ENCODE measurements at regions not wholly inside any gene's neighbourhood (a gene's known extent, or its start where the extent isn't known, plus 50 kb on each side); places are given as distances from the start of the nearest gene placed in this dataset.

DNA sequence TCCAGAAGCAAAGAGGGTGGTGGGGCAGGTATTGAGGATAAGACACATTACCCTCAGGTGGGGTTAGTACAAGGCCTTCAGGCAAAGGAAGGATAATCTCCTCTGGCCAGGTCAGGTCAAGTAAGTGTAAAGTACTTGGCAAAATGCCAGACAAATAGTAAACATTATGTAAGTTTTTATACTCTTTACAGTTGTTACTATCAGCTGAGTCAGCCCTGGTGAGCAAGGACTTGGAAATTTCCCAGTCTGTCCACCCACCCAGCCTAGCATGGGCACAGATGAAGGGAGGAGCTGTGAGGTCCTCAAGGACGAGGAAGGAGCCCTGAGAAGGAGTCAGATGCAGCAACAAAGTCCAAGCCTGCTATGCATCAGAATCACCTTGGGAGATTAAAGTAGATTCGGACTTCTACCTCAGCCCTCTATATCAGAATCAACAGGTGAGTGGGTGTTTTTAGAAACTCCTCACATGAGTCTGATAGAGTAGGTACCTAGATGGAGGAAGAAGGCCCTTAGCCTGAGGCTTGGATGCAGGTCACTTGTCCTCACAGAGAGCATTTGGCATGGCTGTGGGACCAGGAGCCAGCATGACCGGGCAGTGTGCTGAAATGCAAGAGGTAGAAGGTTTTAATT lies 50.2 kb upstream of the BARX1 start:
- TF ChIP-seq, protein P1, sequence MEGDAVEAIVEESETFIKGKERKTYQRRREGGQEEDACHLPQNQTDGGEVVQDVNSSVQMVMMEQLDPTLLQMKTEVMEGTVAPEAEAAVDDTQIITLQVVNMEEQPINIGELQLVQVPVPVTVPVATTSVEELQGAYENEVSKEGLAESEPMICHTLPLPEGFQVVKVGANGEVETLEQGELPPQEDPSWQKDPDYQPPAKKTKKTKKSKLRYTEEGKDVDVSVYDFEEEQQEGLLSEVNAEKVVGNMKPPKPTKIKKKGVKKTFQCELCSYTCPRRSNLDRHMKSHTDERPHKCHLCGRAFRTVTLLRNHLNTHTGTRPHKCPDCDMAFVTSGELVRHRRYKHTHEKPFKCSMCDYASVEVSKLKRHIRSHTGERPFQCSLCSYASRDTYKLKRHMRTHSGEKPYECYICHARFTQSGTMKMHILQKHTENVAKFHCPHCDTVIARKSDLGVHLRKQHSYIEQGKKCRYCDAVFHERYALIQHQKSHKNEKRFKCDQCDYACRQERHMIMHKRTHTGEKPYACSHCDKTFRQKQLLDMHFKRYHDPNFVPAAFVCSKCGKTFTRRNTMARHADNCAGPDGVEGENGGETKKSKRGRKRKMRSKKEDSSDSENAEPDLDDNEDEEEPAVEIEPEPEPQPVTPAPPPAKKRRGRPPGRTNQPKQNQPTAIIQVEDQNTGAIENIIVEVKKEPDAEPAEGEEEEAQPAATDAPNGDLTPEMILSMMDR (IDR thresholded peaks at IDR 0.05; ENCODE audit: control insufficient read depth, extremely low read depth, insufficient read depth): no peak
- no peak for DNase-seq (ENCODE audit: low read depth)

More for the DNA sequence above, 50.2 kb upstream of the BARX1 start:
- H3K4me3 ChIP-seq (ENCODE audit: low read depth, low read length): no peak overlapping the region

Data from LNCaP clone FGC (cell line).